Type B pancreatic cell (in vitro differentiated cells): ENCODE measurements at regions not wholly inside any gene's neighbourhood (a gene's known extent, or its start where the extent isn't known, plus 50 kb on each side); places are given as distances from the start of the nearest gene placed in this dataset.

Experiments
- DNase-seq: peaks from one replicate; pipeline ENCODE4 v3.0.0; 2021; ENCODE audit warnings: mixed read lengths; ENCODE audit not compliant: unreplicated experiment; ENCODE audit errors: extremely low spot score
- H3K27ac Mint-ChIP-seq: 2 replicates; pipeline ENCODE4 v1.8.0; 2021; ENCODE audit warnings: mild to moderate bottlenecking, mixed read lengths
- H3K27me3 Mint-ChIP-seq: 2 replicates; pipeline ENCODE4 v1.8.0; 2021; ENCODE audit warnings: mixed read lengths
- H3K36me3 Mint-ChIP-seq: 2 replicates; pipeline ENCODE4 v1.8.0; 2021; ENCODE audit warnings: mixed read lengths
- H3K4me1 Mint-ChIP-seq: one replicate; pipeline ENCODE4 v1.8.0; 2021; ENCODE audit warnings: mixed read lengths; ENCODE audit not compliant: unreplicated experiment
- H3K4me3 Mint-ChIP-seq: 2 replicates; pipeline ENCODE4 v1.8.0; 2021; ENCODE audit warnings: mild to moderate bottlenecking, mixed read lengths
- H3K9me3 Mint-ChIP-seq: 2 replicates; pipeline ENCODE4 v1.8.0; 2021; ENCODE audit warnings: mixed read lengths
- TF ChIP-seq, protein P1 (sequence below): fragments of 200-600 bp; sonication (generic); conservative IDR thresholded peaks from 2 replicates; pipeline ENCODE4 v1.5.0; 2021; ENCODE audit warnings: antibody characterized with exemption, mild to moderate bottlenecking

DNA sequence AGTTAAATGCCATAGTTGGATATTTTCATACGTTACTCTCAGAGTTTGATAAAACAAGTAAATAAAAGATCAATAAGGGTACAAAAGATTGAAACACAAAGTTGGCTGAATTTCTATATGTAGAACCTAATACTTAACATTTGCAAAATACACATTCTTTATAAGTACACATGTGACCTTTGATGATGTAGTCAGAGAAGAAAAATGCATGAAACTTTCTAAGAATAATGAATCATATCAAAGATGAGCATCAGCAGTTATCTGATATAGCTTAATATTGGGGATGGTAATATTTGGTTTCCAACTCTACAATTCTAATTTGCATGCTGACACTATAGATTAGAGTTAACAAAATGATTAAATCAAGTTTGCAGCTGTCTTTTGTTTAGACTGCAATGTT lies 188.0 kb upstream of the TGFBR2 start:
- Mint-ChIP-seq H3K9me3 (no peaks in the 10 kb centered on the region), H3K4me3 (no peak overlapping the region), H3K27me3 (no peaks in the 10 kb centered on the region), H3K36me3 (no peaks in the 10 kb centered on the region), H3K4me1 (no peaks in the 10 kb centered on the region), H3K27ac (no peak overlapping the region)
- no peak for DNase-seq
- TF ChIP-seq, protein P1, sequence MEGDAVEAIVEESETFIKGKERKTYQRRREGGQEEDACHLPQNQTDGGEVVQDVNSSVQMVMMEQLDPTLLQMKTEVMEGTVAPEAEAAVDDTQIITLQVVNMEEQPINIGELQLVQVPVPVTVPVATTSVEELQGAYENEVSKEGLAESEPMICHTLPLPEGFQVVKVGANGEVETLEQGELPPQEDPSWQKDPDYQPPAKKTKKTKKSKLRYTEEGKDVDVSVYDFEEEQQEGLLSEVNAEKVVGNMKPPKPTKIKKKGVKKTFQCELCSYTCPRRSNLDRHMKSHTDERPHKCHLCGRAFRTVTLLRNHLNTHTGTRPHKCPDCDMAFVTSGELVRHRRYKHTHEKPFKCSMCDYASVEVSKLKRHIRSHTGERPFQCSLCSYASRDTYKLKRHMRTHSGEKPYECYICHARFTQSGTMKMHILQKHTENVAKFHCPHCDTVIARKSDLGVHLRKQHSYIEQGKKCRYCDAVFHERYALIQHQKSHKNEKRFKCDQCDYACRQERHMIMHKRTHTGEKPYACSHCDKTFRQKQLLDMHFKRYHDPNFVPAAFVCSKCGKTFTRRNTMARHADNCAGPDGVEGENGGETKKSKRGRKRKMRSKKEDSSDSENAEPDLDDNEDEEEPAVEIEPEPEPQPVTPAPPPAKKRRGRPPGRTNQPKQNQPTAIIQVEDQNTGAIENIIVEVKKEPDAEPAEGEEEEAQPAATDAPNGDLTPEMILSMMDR: no peak

DNA sequence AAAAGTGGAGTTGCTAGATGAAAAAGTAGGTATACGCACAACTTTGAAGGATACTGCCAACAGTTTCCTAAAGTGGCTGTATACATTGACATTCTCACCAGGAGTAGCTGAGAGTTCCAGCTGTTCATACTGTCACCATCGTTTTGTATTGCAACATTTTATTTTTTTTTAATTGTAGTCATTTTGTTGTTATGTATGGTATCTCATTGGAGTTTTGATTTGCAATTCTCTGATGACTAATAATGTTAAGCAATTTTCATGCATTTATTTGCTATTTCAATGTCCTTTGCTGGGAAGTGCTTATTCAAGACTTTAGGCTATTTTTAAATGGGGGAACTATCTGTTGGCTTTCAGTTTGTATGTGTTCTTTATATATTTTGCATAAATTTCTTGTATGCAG lies 185.1 kb upstream of the TGFBR2 start:
- TF ChIP-seq, protein P1: no peak
- Mint-ChIP-seq H3K4me1 (no peaks in the 10 kb centered on the region), H3K27ac (no peak overlapping the region), H3K36me3 (no peaks in the 10 kb centered on the region), H3K27me3 (no peaks in the 10 kb centered on the region), H3K4me3 (no peak overlapping the region), H3K9me3 (no peaks in the 10 kb centered on the region)
- no peak for DNase-seq

DNA sequence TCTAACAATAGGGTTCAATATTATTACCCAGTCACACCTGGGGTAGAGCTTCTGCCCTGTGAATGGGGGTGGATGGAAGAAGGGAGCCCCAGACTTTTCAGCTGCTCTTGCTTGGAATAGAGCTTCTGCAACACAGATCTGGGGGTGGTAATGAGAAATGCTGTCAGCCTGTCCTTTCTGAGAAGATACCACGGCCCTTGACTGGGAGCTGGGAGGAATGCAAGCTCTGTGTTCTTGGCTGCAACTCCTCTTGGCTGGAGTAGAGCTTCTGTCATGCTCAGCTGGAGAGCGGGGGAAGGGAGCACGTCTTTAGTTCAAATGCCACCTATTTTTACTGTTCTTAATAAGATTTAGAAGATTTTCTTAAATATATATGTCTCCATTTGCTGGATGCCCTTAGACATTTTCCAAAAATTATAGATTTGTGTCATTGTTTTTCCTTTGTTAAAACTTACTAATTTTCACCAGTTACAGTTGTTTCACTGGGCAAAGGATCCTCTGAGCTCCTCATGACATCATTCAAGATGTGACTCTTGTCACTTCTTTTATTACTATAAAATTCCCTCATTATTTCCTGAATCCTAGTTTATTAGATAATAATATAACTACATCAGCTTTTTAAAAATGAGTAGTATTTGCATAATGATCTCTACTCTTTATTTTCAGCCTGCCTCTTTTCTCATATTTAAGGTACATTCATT lies 180.0 kb upstream of the TGFBR2 start:
- Mint-ChIP-seq H3K27me3 (no peaks in the 10 kb centered on the region), H3K4me1 (no peaks in the 10 kb centered on the region), H3K4me3 (no peak overlapping the region), H3K36me3 (no peaks in the 10 kb centered on the region), H3K27ac (no peak overlapping the region), H3K9me3 (peaks cover 4% of the 10 kb centered on the region)
- no peak for DNase-seq
- TF ChIP-seq, protein P1: no peak

DNA sequence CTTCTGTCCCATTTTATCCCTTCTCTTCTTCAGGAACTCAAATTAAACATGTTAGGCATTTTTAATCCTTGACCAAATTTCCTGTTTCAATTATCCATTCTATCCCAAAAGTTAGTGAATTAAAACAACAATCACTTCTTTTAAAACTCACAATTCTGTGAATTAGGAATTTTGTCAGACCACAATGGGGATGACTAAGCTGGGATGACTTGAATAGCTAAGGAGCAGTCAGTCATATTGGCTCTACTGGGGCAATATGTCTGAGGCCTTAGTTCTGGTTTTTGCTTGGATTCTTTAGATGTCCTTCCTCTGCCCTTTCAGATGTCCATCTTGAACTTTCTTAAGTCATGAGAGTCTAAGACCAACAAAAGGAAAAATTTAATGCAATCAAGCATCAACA lies 178.2 kb upstream of the TGFBR2 start:
- Mint-ChIP-seq H3K4me1 (no peaks in the 10 kb centered on the region), H3K9me3 (peaks cover 4% of the 10 kb centered on the region), H3K36me3 (no peaks in the 10 kb centered on the region), H3K4me3 (no peak overlapping the region), H3K27ac (no peak overlapping the region), H3K27me3 (no peaks in the 10 kb centered on the region)
- TF ChIP-seq, protein P1: no peak
- DNase-seq: no peak

DNA sequence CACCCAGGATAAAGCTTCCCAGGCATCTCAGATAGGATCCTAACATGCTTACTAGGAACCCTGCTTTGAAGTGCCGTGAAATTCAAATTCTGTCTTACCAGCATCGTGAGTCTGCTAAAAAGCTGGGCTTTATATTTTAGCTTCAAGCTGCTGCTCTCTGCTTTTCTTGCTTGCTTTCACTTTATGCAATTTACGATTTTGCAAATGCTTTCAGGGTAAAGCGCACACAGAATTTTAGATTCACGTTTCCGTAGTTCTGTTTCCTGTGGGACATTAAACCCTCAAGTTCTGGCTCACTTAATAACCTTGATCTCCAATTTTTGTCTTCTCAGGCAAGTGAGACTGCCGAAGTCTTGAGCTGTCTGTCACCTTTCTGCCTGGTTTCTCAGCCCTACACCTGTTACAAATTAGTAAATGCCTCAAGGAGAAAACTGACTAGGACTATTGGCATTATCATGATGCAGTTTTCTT lies 170.5 kb upstream of the TGFBR2 start:
- TF ChIP-seq, protein P1: no peak
- DNase-seq: no peak
- Mint-ChIP-seq H3K4me1 (peaks cover 28% of the 10 kb centered on the region), H3K9me3 (peaks cover 2% of the 10 kb centered on the region), H3K36me3 (no peaks in the 10 kb centered on the region), H3K27me3 (peaks cover 3% of the 10 kb centered on the region), H3K27ac (no peak overlapping the region), H3K4me3 (no peak overlapping the region)
